SH-SY5Y (cell line): ENCODE measurements at regions not wholly inside any gene's neighbourhood (a gene's known extent, or its start where the extent isn't known, plus 50 kb on each side); places are given as distances from the start of the nearest gene placed in this dataset.

ENCODE experiments used
- GATA2 ChIP-seq: IDR thresholded peaks from 2 replicates; pipeline ENCODE4 v1.6.1; 2011; ENCODE audit warnings: mild to moderate bottlenecking, low read depth, low read length
- GATA3 ChIP-seq: IDR thresholded peaks from 2 replicates; pipeline ENCODE4 v1.6.1; 2011; ENCODE audit warnings: low read depth, mild to moderate bottlenecking, low read length, moderate library complexity

DNA sequence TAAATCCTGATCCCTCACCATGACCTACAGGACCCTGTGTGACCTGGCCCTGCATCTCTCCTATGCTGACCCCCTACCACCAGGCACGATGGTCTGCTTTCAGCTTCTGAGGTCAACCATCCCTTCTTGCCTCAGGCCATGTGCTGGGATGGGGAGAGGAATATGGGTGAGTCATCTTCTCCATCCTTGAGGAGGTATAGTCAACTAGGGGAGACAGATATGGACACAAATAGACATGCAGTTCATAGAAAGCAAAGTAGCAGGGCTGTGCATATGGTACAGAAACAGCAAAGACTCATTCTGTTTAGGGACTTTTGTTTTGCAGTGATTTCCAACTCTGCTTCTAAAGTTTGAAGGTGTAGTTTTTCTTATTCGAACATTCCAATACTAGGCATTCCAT is 250.8 kb upstream of the FGGY start:
- no peak for TF ChIP-seq GATA2
- TF ChIP-seq GATA3, result no peak

DNA sequence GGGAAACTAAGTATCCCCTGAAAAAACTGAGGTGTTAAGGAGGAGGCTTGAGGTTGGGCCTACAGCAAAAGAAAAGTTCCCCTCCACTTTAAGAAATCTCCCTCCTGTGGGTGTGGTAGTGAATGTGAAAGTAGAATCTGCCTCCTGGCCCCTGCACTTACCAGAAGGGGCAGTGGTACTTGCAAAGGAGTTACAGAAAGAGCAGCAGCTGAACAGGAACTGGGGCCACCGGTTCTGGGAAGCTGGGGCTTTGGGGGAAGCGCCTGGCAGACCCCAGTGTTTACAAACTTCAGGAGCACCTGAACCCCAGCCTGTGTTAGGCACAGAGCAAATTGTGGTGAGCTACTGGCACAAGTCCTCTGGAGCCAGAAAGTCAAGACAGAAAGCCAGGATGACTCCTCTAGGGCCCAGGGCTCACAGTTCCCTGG is 250.2 kb upstream of the FGGY start:
- TF ChIP-seq GATA3 (no peak), GATA2 (no peak)

DNA sequence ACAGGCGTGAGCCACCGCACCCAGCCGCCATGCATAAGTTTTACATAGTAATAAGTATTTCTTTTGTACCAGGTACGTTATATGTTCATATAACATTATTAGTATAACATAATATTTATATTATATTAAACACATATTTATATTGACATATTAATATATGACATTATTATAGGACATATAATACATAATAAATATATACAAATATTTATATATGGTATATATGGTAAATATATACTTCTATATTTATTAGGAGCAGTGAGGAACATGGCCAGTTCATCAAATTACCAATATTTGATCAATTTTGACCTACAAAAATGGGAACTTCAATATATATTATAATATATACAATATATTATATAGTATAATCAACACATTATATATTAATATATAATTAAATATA is 245.9 kb upstream of the FGGY start:
- no peak for TF ChIP-seq GATA2
- no peak for TF ChIP-seq GATA3

DNA sequence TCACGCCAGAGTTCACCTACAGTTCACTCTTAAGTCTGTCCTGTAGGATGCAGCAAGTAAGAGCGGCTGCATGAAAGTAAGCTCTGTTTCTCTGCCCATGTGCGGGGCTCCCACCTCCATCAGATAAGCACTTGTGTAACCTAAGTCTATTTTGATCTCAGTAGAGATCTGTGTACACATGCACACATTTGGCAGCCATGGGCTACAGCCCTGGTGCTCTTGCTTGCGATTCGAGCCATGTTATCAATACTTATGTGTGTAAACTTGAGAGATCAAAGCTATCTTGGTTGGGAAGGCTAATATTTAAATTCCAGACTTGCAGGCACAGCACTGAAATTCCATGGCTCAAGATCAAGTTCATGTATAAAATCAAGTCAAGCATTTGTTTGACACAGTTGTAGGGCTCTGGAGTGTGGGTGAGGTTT is 244.7 kb upstream of the FGGY start:
- no peak for TF ChIP-seq GATA3
- TF ChIP-seq GATA2, result no peak

DNA sequence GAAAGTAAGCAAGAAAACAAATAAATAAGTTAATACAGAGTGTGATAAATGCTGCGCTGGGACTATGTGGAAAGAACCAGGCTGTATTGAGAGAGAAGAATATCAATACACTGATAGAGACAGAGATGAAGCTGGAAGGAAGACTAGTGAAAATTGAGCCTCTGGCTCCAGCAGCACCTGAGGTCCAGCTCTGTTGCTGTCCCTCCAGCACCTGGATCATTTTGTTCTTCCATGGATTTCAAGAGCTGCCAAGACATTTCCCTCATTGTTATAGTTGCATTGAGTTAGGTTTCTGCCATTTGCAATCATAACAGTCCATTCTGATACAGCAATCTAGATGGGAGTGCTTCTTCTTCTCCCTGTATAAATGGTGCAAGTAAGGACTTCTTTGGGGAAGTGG is 242.7 kb upstream of the FGGY start:
- TF ChIP-seq GATA3 (no peak), GATA2 (no peak)

DNA sequence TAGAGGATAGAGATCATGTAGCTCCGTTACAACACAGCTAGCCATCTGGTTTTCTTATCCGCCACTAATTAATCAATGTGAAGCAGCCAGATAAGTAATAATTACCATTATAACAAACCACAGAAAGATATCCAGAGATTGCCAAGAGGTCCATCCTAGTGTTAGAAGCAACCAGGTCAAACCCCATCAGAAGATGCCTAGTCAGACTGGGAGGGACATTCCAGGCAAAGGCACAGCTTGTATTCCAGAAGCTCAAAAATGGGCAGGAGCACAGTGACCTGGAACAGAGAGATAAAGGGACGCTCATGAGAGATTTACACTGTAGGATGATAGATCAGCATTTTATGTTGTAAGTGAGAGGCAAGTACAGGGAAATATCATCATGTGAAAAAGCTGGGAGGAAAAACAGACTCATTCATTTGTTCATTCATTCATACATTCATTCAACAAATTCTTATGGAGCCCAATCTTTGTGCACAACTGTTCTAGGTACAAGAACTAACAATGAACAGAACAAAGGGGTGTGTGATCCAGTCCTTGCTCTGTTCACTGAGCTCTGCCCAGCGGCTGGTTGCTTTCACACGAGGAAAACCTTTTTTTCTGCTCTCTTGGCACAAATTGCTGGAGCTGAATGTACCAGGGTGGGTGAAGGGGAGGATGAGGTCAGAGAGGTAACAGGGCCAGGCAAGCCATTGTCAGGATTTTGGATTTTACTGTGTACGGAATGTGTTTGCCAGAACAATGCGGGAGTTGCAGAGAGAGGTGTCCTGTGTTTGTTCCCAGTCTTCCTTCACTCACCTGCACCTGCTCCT is 240.8 kb upstream of the FGGY start:
- peak; percentile 94 for TF ChIP-seq GATA2
- peak; percentile 94 for TF ChIP-seq GATA3

DNA sequence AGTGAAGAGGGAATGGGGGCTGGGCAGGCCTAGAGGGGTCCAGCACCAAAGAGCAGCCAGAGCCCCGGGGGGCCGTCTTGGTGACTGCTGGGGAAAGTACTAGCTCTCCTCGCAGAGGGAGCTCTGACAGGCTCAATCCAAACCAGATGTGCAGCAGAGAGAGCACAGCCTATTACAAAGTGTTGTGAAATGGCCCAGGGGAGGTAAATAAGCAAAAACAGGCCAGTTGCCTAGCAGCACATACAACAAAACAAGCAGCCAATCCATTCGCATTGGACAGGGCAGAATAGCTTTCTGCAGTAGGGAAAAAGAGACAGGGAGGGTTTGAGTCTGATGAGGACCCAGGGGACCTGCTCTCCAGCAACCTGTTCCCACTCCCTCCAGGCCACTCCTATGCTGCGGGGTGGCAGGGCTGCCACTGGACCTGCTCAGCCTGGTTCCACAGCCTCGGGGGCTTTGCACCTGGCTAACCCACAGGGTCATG is 239.6 kb upstream of the FGGY start:
- TF ChIP-seq GATA3 (no peak), GATA2 (0 out of 2 replicates have a peak, but pooled peaks have one; percentile 43)

DNA sequence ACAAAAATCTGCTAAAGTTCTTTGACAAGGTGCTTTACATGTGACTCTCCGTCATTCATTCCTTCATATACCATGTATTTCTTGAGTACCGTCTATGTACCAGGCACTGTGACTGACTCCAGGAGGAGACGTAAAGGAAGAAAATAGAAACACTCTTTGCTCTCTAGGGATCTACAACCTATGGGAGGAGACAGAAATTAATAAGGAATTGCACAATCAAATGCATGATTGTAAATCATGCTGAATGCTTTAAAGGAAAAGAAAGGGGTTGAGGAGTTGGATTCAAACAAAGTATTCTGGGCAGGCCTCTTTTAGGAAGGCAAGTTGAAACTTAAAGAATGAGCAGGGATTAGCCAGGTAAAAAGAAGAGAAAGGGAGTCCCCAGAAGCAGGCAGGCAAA is 239.1 kb upstream of the FGGY start:
- no peak for TF ChIP-seq GATA2
- no peak for TF ChIP-seq GATA3

DNA sequence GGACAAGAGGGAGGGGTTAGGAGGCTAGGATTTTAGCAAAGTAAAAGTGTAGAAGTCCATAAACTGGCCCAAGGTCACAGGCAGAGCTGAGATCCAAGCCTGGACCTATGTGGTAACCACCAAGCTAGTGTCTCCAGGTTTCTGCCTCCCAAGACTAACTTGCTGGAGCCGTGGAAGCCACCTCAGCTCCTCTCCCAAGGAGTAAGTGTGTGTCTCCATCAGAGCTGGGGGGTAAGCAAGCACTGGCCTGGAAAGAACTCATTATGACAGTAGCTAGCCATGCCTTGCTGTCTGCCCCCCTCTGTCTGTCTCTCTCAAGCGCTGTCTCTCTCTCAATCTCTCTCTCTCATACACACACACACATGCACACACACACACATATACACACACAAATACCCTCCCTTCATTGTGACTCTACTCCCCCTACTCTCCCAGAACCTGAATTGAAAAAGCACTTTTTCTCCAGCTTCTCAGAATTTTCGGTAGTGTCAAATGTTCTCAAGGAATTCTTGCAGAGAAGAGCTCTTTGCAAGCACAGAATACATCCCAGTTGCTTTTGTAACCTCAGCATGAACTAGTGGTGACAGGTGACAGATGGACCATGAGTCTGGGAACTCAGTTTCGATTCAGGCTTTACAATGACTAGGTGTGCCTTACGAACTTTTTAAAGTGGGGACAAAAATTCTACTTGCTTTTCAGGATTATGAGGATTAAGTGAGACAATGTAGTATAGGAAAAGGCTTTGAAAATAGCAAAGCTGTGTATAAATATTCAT is 238.0 kb upstream of the FGGY start:
- no peak for TF ChIP-seq GATA3
- no peak for TF ChIP-seq GATA2

DNA sequence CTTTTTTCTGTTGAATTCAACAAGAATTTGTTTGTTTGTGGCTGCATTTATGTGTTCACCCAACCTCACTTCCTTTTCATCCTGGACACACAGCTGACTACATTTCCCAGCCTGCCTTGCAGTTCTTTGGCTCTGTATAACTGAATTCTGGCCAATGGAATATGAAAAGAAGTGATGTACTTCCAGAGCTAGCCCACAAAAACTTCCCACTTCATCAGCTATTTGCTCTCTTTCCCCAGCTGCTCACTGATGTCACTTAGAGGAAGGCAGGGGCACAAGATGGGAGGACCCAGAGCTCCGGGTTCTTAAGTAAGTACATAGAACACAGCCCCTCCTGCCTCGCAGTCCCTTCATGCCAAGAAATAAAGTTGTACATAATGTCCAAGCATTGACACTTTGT is 235.0 kb upstream of the FGGY start:
- TF ChIP-seq GATA3 (no peak), GATA2 (no peak)

DNA sequence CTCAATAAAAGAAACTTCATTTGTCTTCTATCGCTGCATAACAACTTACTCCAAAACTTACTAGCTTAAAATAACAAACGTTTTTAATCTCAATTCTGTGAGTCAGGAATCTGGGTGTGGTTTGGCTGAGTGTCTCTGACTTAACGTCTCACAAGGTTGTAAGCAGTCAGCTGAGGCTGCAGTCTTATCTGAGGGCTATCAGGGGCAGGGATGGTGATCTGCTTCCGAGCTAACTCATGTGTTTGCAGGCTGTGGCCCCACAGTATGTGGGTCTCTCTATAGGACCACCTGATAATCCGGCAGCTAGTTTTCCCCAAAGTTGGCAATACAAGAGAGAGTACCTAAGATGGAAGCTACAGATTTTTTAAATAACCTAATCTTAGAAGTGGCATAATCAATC is 234.2 kb upstream of the FGGY start:
- TF ChIP-seq GATA2 (no peak), GATA3 (no peak)

DNA sequence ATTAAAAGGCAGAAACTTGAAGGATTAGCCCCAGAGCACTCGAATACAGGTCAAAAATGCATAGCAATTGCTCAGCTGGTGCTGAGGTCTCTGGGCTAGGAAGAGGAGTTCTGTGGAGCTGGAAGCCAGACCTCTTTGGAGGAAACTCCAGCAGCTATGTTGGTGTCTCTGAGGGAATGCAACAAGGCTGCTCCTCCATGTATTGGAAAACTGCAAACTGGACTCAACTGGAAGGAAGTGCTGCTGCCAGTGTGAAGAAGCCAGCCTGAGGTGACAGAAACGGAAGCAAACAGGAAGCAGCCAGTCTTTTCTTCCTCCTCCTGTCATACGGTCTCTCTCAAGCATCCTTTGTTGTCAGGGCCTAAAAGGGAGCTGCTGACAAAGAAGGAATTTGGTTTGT is 233.4 kb upstream of the FGGY start:
- TF ChIP-seq GATA2 (no peak), GATA3 (no peak)

DNA sequence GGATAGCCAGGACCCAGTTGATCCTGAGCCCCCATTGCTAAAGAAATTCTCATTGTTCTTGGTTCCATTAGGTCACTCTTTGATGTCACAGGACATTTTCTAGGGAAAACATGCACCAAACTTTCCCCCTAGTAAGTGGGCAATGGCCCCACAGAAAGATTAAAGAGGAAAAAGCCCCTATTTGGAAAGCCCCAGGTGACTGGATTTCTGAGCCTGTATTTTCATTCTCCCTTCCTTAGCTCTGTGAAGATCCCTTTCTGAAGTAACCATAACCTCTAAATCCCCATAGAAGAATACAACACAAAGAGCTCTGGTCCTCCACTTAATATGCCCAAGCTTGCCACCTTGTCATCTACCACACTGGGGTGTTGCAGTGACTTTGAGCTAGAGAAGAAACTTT is 232.3 kb upstream of the FGGY start:
- no peak for TF ChIP-seq GATA3
- no peak for TF ChIP-seq GATA2

DNA sequence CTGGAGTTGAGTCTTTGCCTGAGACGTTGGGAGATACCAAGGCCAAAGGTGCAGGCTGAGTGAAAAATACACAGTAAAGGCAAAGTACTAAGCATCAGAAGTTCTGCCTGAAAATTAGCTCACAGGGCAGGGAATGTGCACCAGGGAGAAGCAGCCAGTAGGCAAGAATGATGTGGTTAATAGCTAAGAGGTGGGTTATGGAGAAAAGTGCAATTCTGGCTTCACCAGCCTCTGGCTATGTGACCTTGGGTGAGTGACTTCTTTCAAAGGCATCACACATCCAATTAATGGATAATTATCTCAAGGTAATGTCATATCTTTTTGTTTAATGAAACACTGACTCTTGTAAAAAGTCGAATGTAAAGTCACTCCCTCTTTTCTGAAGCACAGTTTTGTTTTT is 230.7 kb upstream of the FGGY start:
- TF ChIP-seq GATA3 (no peak), GATA2 (no peak)

DNA sequence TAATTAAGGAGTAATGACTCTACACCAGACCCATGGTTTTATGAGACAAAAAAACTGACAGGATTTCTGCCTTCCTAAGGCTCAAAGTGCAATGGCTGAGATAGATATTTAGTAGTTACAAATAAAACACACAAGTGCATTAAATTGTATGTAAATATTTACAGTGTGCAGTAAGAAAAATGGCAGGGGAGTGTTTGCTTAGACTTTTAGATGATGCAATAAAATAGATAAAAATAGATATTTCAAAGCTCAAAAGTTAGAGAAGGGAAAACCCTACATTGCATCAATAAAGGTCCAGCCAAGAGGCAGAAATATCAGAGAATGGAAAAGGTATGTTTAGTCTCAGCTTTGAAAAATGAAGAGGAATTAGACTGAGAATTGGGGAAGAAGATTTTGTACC is 226.3 kb upstream of the FGGY start:
- TF ChIP-seq GATA2 (no peak), GATA3 (no peak)

DNA sequence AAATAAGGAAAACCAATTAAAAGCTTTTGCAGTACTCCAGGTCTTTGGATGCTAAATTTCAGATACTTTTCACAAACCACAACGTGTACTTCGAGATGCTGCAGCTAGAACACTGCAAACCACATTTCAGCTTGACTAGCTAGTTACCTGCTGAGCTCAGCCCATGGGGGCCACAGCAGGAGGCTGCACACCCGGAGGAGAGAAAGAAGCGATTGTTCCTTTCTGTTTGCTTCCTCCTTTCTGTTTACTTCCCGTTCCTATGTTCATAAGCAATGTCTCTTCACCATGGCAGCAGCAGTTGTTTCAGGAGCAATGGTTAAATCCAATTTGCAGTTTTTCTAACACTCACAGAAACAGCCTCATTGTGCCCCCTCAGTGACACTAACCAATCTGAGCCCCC is 225.6 kb upstream of the FGGY start:
- TF ChIP-seq GATA2 (no peak), GATA3 (no peak)
